GM03348 (cell line): ENCODE measurements at regions not wholly inside any gene's neighbourhood (a gene's known extent, or its start where the extent isn't known, plus 50 kb on each side); places are given as distances from the start of the nearest gene placed in this dataset.
"Not testable (repeated sequence)": the region's sequence is repeated elsewhere in the genome, so short reads cannot be mapped to it uniquely, and the experiment has no call there.

ENCODE experiments used
- DNase-seq: peaks from one replicate; pipeline ENCODE4 v3.0.0; 2012; ENCODE audit warnings: low spot score

- not testable (repeated sequence) for DNase-seq
Observed at GRCh38 chr7:19954166-19954565, 180.7 kb upstream of the TMEM196 start.

- not testable (repeated sequence) for DNase-seq
Observed at GRCh38 chr7:19953411-19953810, 180.0 kb upstream of the TMEM196 start.

- DNase-seq: no peak
Observed at GRCh38 chr7:19948160-19948559, 174.7 kb upstream of the TMEM196 start.

GRCh38 chr7:19944363-19945120 lies 171.1 kb upstream of the TMEM196 start:
- DNase-seq: no peak

GRCh38 chr7:19939746-19940145 lies 166.3 kb upstream of the TMEM196 start:
- peak; percentile 64 for DNase-seq

- no peak for DNase-seq
Observed at GRCh38 chr7:19932549-19933249, 159.3 kb upstream of the TMEM196 start.

- no peak for DNase-seq
Observed at GRCh38 chr7:19930851-19931250, 157.4 kb upstream of the TMEM196 start.

- DNase-seq: no peak
Observed at GRCh38 chr7:19930051-19930450, 156.6 kb upstream of the TMEM196 start.

GRCh38 chr7:19928247-19928646 lies 154.8 kb upstream of the TMEM196 start:
- no peak for DNase-seq

GRCh38 chr7:19920705-19921104 lies 147.3 kb upstream of the TMEM196 start:
- no peak for DNase-seq

GRCh38 chr7:19920166-19920565 lies 146.7 kb upstream of the TMEM196 start:
- DNase-seq: no peak

GRCh38 chr7:19919261-19920095 lies 146.1 kb upstream of the TMEM196 start:
- DNase-seq: no peak

GRCh38 chr7:19916046-19916445 lies 142.6 kb upstream of the TMEM196 start:
- DNase-seq: peak; percentile 15

GRCh38 chr7:19915596-19915995 lies 142.2 kb upstream of the TMEM196 start:
- DNase-seq: no peak

GRCh38 chr7:19914866-19915265 lies 141.4 kb upstream of the TMEM196 start:
- DNase-seq: no peak

- DNase-seq: no peak
Observed at GRCh38 chr7:19900118-19900517, 126.7 kb upstream of the TMEM196 start.

GRCh38 chr7:19899529-19899928 lies 126.1 kb upstream of the TMEM196 start:
- DNase-seq: peak; percentile 40

GRCh38 chr7:19882893-19883292 lies 109.5 kb upstream of the TMEM196 start:
- DNase-seq: not testable (repeated sequence)

GRCh38 chr7:19872094-19872493 lies 98.7 kb upstream of the TMEM196 start:
- DNase-seq: no peak

- DNase-seq: no peak
Observed at GRCh38 chr7:19871102-19871501, 97.7 kb upstream of the TMEM196 start.

GRCh38 chr7:19869979-19870378 lies 96.6 kb upstream of the TMEM196 start:
- DNase-seq: no peak

- no peak for DNase-seq
Observed at GRCh38 chr7:19853261-19853832, 79.9 kb upstream of the TMEM196 start.
